Adrenal gland (tissue), 5 donors: ENCODE measurements at regions not wholly inside any gene's neighbourhood (a gene's known extent, or its start where the extent isn't known, plus 50 kb on each side); places are given as distances from the start of the nearest gene placed in this dataset.

Source experiments
- POLR2A ChIP-seq, 2 donors: fragments of 450-650 bp; IDR thresholded peaks; one replicate each; pipeline ENCODE4 v1.6.1; 2017; ENCODE audit warnings: antibody characterized with exemption in 2 of 2, mild to moderate bottlenecking in 2 of 2, moderate library complexity in 1 of 2
- TF ChIP-seq, protein P1 (sequence below), 6 experiments: fragments of 450-650 bp in 4 of 6; fragments of 200-600 bp in 2 of 6; sonication (generic) in 1 of 6; IDR thresholded peaks; 1 replicate in 5 of 6; 2 replicates in 1 of 6; pipeline versions ENCODE4 v1.5.1 to v1.8.0; 2016 to 2021; ENCODE audit warnings: antibody characterized with exemption in 6 of 6, mild to moderate bottlenecking in 2 of 6, moderate library complexity in 1 of 6
- donor health status: DM: no; HTN: no; CAD: no.

DNA sequence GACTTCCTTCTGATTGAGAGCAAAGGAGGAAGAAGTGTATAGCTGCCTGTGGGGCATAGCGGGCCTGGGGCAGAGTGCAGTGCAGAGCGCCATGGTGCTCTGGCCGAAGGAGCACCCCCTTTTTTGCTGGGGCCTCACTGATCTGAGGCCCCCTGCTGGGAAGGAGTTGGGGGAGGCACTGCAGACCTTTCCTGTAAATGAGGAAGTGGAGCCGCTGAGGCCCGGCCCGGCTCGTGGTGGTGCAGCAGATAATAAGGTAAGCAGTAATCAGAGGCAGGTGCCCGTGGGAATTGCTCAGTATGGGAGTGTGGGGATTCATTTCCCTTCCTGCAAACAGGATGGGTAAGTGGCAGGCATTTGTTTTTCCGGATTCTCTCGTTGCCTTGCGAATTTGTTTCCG is 373.7 kb upstream of the MKI67 start:
- TF ChIP-seq, protein P1, sequence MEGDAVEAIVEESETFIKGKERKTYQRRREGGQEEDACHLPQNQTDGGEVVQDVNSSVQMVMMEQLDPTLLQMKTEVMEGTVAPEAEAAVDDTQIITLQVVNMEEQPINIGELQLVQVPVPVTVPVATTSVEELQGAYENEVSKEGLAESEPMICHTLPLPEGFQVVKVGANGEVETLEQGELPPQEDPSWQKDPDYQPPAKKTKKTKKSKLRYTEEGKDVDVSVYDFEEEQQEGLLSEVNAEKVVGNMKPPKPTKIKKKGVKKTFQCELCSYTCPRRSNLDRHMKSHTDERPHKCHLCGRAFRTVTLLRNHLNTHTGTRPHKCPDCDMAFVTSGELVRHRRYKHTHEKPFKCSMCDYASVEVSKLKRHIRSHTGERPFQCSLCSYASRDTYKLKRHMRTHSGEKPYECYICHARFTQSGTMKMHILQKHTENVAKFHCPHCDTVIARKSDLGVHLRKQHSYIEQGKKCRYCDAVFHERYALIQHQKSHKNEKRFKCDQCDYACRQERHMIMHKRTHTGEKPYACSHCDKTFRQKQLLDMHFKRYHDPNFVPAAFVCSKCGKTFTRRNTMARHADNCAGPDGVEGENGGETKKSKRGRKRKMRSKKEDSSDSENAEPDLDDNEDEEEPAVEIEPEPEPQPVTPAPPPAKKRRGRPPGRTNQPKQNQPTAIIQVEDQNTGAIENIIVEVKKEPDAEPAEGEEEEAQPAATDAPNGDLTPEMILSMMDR (IDR thresholded peaks at IDR 0.05) = no peak
- no peak for TF ChIP-seq POLR2A (IDR thresholded peaks at IDR 0.05)
